ENCODE measurements at regions not wholly inside any gene's neighbourhood (a gene's known extent, or its start where the extent isn't known, plus 50 kb on each side); places are given as distances from the start of the nearest gene placed in this dataset.
"Not testable (repeated sequence)": the region's sequence is repeated elsewhere in the genome, so short reads cannot be mapped to it uniquely, and the experiment has no call there.

- DNase-seq (ENCODE audit: low read depth in 4 of 4, low spot score in 2 of 4) = no peak
Measured at GRCh38 chr7:69402696-69403095, 195.6 kb upstream of the AUTS2 start.

- DNase-seq (ENCODE audit: low read depth in 4 of 4, low spot score in 2 of 4) = no peak
Measured at GRCh38 chr7:69403169-69403568, 195.1 kb upstream of the AUTS2 start.

DNA sequence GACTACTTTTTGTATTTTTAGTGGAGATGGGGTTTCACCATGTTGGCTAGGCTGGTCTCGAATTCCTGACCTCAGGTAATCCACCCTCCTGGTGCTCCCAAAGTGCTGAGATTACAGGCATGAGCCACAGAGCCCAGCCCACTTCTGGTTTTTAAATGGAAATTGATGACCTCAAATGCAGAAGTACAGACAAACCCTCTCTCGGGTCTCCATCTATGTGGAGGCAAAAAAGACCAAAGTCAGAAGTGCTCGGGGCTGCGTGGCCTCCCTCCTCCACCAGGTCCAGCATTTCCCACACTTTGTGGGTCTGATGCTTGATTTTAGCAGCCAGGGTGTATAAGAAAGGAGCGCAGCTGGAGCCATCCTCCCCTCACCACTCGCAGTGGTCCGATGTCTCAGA, 187.3 kb upstream of the AUTS2 start:
- DNase-seq (ENCODE audit: low read depth in 4 of 4, low spot score in 2 of 4) = no peak

DNA sequence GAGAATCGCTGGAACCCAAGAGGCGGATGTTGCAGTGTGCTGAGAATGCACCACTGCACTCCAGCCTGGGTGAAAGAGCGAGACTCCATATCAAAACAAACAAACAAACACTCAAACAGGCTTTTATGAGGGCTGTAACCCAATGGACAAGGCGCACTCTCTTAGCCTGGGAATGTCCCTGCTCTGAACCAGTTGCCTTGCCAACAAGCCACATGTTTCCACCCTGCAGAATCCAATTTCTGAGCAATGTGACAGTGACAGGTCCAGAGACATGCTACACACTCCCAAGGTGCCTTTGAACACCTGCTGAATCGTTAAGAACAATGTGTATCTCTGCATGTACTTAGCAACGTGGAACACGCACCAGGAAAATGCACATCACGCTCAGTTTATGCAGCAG, 186.8 kb upstream of the AUTS2 start:
- no peak for DNase-seq (ENCODE audit: low read depth in 4 of 4, low spot score in 2 of 4)

DNA sequence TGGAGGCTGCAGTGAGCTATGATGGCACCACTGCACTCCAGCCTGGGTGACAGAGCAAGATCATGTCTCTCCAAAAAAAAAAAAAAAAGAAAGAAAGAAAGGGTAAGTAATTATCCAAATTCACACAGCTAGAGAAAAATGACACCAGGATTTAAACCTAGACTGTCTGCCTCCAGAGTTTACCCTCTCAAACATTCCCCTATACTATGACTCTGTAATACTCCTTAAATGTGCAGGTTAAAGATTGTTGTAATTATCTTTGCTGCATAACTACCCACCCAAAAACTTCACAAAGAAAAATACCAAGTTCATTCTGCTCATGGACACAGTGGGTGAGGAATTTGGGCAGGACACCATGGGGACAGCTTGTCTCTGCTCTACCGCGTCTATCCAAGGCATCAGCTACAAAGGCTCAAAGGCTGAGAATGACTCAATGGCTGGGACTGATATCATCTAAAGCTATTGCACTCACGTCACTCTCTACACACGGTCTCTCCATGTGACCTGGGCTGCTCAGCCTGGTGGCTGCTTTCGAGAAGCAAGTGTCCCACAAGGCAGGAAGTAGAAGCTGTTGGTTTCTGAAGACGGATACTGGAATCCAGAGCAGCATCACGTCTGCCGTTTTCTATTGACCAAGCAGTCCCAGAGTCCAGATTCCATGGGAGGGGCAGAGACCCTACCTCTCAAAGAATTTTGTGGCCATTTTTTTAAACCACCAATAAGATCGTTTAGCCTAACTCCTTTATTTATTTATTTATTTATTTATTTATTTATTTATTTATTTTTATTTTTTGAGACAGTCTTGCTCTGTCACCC, 185.7 kb upstream of the AUTS2 start:
- no peak for DNase-seq (ENCODE audit: low read depth in 4 of 4, low spot score in 2 of 4)

GRCh38 chr7:69414555-69414954, 183.7 kb upstream of the AUTS2 start:
- DNase-seq (ENCODE audit: low read depth in 4 of 4, low spot score in 2 of 4) = no peak

DNA sequence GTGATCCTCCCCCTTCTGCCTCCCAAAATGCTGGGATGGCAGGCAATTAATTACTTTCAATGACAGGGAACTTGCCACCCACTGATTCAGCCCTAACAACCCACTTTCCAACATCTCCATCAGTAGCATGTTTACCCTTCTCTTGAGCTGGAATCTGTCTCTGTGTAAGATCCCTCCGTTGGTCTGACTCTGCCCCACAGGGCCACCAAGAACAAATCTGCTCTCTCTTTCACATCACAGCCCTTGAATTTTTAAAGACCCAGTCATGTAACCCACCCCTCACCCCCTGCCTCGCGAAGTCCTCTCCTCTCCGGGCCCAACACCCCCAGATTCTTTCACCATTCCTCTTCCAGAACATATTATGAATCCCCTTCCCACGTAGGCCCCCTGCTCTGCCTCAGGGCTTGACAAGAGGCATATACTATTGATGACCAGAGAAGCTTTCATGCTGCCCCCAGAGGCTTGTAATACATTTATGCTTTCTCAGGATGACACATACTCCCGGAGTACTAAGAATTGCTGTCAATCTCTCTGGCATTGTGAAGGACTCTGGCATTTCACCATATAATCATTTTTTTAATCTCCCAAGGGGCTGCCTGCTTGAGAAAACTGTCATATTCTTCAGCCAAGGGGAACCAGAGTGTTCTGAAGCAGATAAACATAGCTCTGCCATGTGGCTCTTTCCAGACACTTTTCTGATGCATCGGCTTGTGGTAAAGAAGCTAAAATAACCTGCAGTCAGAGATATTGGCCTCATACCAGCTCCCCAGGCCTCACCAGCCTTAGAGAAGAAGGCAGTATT, 179.2 kb upstream of the AUTS2 start:
- no peak for DNase-seq (ENCODE audit: low read depth in 4 of 4, low spot score in 2 of 4)

GRCh38 chr7:69419934-69420333, 178.3 kb upstream of the AUTS2 start:
- no peak for DNase-seq (ENCODE audit: low read depth in 4 of 4, low spot score in 2 of 4)

GRCh38 chr7:69422574-69422985, 175.7 kb upstream of the AUTS2 start:
- no peak for DNase-seq (ENCODE audit: low read depth in 4 of 4, low spot score in 2 of 4)

DNA sequence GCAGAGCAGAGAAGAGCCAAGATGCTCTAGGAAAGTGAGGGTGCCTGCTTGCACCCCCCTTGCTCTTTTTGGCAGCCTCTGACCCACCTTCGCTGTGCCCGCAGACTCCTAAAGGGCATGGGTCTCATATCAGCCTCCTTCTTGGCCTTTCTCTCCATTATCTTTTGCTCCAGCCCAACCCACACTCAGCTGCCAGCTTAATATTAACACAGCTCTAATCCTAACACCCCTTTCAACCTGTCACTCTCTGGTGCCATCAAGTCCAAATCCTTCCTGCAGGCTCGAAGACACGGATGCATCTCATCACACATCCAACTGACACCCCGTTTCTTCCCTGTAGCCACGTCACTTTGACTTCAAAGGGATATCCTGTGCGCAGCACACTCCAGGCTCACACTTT, 171.6 kb upstream of the AUTS2 start:
- no peak for DNase-seq (ENCODE audit: low read depth in 4 of 4, low spot score in 2 of 4)

- no peak for DNase-seq (ENCODE audit: low read depth in 4 of 4, low spot score in 2 of 4)
Measured at GRCh38 chr7:69428089-69428488, 170.2 kb upstream of the AUTS2 start.

DNA sequence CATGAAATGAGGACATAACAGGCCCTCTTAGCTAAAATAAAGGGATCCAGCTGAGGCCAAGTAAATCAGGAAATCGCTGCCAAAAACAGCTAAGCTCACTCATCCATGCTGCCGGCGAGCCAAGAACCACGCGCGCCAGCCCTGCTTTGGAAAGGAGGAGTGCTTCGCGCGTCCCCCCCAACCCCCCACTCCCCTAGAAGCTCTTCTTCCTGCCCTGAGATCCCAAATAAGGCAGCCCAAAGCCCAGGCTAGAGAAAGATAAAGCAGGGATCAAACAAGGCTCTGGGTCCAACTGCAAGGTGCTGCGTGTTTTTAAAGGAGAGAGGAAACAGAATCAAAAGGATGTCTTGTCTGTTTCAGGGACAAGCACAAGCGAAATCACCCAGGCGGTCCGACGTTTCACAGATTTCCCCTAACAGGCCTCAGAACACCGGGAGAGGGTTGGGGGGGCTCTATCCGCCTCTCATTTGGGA, 168.3 kb upstream of the AUTS2 start:
- DNase-seq (ENCODE audit: low read depth in 4 of 4, low spot score in 2 of 4) = peak; percentile 45 to 59 (median 50)

- DNase-seq (ENCODE audit: low read depth in 4 of 4, low spot score in 2 of 4) = peak; percentile 41 to 55 (median 50)
Measured at GRCh38 chr7:69430384-69431021, 167.8 kb upstream of the AUTS2 start.

- DNase-seq (ENCODE audit: low read depth in 4 of 4, low spot score in 2 of 4) = no peak
Measured at GRCh38 chr7:69431626-69432025, 166.6 kb upstream of the AUTS2 start.

DNA sequence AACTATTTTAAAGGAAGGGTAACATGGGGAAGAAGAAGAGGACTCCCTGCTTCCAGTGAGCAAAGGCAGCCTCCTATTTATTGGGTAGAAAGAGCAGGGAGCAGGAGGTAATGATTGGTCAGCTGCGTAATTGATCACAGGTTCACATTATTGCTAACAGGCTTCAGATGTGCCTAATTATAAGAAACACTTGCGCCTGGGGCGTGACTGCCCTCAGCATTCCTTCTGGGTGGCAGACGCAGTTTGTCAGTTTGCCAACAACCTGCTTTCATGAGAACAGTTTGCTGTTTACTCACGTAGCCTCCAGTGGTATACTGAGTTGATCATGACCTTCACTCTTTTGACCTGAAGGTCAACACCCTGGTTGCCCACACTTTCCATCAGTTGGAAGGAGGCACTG, 166.0 kb upstream of the AUTS2 start:
- not testable (repeated sequence) for DNase-seq (ENCODE audit: low read depth in 4 of 4, low spot score in 2 of 4)

GRCh38 chr7:69433081-69433480, 165.2 kb upstream of the AUTS2 start:
- DNase-seq (ENCODE audit: low read depth in 4 of 4, low spot score in 2 of 4) = no peak

DNA sequence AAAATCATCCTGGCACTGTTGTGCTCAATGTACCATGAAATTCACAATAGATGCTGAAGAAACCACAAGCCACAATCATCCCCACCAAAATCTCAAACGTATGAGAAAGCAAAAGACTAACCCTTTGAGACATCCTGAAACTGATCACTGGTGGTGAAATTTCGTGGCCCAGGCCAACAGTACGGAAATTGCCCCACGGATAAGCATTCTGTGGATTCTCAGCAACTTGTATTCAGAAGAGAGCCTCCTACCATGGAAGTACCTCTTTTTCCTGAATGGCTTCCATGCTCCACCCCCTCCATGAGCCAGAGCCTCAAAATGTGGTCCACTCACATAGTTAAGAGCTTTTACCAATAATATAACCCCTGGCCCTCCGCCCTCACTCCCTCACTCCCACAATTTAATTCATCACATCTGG, 163.9 kb upstream of the AUTS2 start:
- DNase-seq (ENCODE audit: low read depth in 4 of 4, low spot score in 2 of 4) = no peak

DNA sequence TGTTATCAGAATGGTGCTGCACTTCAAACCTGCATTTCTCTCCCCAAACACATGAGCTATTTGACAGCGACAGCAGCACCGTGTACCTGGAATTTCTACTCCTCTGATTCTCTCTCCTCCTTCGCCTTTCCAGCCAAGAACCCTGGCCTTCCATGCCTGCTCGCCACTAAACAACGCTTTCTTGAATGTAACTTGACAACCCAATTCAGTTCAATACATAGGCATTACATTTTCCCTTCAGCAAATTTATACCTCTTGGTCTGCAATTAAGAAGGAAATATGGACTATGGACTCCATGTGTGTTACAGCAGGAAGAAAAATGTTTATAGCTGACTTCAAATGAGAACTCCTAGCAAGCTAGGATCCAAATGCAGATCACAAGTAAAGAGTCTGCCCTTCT, 162.6 kb upstream of the AUTS2 start:
- no peak for DNase-seq (ENCODE audit: low read depth in 4 of 4, low spot score in 2 of 4)

DNA sequence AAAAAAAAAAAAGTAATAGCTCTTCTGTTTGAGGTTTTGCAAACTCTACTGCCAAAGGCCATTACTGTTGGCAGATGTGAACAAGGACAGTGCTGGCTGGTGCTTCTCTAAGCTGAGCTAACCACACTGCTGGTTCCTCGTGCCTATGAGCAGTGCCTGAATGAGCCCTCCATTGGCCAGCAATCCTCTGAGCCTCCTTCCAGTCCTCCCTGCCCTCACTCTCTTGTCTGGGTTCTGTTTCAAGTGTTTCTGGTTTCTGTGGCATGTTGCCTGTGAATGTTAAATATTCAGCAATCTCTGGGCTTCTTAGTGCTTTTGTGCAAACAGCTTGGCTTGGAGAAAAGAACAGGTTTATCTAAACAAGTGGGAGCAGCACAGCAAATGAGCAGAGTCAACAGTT, 161.3 kb upstream of the AUTS2 start:
- DNase-seq (ENCODE audit: low read depth in 4 of 4, low spot score in 2 of 4) = no peak

DNA sequence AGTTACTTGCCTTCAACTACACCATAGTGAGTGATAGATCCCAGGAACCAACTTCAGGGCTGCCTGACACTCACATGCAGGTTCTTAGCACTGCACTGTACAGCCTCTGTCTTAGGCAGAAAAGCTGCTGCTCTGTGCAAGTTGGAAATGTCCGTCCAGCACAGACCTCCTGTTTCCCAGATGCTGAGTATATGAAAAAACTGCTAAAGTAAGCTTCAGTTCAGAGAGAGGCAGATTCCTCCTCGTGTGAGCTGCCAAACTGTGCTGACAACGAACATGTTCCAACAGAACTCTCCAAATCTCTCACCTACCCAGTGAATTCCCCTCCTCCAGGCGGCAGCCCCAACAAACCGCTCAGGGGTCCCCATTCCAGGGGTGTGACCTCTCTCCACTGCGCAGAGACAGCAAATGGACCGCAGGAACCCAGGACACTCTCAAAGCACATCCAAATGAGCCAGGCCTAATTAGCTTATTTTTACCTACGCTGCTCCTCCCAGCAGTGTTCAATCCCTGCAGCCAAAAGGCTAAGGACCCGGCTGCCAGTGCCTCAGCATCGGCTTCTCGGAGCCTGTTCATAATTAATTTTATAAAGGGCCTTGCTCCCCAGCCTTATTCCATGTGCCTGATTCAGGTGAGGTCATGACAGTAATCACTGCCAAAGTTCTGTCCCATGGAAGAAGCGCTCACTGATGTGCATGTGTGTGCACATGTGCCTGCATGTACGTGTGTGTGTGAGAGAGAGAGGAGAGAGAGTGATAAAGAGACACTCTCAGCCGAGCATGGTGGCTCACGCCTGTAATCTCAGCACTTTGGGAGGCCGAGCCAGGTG, 159.5 kb upstream of the AUTS2 start:
- DNase-seq (ENCODE audit: low read depth in 4 of 4, low spot score in 2 of 4) = no peak
